Epithelial cell of proximal tubule (primary cell): ENCODE measurements at regions not wholly inside any gene's neighbourhood (a gene's known extent, or its start where the extent isn't known, plus 50 kb on each side); places are given as distances from the start of the nearest gene placed in this dataset.

Source experiments
- DNase-seq: peaks from one replicate; pipeline ENCODE4 v3.0.0-alpha.2; 2011; ENCODE audit warnings: low read depth
- H3K4me3 ChIP-seq: 2 replicates; pipeline ENCODE4 v1.5.1; 2011; ENCODE audit warnings: low read depth, mild to moderate bottlenecking, low read length
- TF ChIP-seq, protein P1 (sequence below): conservative IDR thresholded peaks from 2 replicates; pipeline ENCODE4 v1.5.1; 2012; ENCODE audit warnings: low read depth, mild to moderate bottlenecking, low read length

DNA sequence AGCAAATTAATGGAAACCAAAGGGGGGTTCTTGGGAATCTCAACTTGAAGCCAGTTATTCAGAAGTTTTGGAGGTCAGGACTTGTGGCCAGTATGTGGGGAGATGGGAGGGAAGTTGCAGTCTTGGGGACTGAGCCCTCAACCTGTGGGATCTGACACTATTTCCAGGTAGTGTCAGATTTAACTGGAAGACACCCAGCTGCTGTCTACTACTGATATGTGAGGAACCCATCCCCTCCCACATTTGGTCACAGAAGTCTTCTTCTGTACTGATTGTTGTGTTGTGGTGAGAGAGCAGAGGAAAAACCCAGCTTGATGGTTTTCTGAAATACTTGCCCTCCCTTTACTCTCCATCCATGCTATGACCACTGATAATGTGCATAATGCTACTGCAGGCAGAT is 134.0 kb downstream of the QRSL1 start:
- no peak overlapping the region for H3K4me3 ChIP-seq
- no peak for DNase-seq
- TF ChIP-seq, protein P1, sequence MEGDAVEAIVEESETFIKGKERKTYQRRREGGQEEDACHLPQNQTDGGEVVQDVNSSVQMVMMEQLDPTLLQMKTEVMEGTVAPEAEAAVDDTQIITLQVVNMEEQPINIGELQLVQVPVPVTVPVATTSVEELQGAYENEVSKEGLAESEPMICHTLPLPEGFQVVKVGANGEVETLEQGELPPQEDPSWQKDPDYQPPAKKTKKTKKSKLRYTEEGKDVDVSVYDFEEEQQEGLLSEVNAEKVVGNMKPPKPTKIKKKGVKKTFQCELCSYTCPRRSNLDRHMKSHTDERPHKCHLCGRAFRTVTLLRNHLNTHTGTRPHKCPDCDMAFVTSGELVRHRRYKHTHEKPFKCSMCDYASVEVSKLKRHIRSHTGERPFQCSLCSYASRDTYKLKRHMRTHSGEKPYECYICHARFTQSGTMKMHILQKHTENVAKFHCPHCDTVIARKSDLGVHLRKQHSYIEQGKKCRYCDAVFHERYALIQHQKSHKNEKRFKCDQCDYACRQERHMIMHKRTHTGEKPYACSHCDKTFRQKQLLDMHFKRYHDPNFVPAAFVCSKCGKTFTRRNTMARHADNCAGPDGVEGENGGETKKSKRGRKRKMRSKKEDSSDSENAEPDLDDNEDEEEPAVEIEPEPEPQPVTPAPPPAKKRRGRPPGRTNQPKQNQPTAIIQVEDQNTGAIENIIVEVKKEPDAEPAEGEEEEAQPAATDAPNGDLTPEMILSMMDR = no peak

DNA sequence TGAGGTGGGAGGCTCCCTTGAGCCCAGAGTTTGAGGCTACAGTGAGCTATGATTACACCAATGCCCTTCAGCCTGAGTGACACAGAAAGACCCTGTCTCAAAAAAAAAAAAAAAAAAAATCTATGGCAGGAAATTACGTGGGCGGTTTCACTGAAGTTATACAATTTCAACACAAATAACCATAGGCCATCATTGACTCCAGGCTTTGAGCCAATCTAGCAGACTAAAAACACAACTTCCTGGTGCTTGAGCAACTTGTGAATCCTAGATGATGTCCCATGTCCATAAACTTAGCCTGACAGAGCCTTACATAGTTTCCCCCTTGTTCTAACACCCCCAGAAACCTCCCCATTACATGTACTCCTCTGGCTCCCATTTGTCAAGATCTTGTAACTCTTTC is 131.8 kb downstream of the QRSL1 start:
- DNase-seq = no peak
- TF ChIP-seq, protein P1 = no peak
- no peak overlapping the region for H3K4me3 ChIP-seq

DNA sequence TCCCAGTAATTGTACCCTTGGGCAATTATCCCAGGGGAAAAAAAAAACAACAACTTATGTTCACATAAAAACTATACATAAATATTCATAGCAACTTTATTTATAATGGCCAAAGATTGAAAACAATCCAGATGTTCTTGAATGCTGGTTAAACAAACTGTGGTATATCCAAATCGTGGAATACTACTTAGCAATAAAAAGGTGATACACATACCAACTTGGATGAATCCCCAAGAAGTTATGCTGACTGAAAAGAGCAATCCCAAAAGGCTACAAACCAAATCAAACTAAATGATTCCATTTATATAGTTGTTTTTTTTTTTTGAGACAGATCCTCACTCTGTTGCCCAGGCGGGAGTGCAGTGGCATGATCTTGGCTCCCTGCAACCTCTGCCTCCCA is 129.7 kb downstream of the QRSL1 start:
- no peak for DNase-seq
- no peak overlapping the region for H3K4me3 ChIP-seq
- TF ChIP-seq, protein P1 = no peak

DNA sequence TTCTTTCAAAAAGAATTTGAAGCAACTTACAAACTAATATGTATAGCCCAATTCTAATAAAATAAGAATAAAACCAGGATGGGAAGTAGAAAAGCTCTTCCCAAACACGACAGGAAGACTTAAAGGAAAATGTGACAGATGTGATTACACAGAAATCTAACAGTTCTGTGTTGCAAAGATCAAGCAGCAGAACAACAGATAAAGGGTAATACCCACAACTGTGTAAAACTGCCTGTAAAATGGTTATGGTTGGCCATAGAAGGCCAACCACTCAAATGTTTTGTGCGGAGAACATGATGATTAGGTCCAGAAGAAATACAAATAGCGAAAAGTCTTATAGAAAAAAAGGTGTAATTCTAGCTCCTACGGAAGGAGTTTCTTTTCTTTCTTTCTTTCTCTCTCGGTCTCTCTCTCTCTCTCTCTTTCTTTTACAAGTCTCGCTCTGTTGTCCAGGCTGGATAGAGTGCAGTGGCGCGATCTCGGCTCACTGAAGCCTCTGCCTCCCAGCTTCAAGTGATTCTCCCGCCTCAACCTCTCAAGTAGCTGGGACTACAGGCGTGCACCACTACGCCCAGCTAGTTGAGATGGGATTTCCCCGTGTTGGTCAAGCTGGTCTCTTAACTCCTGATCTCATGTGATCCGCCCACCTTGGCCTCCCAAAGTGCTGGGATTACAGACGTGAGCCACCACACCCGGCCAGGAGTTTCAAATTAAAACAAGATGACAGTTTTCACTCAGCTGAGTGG is 128.5 kb downstream of the QRSL1 start:
- TF ChIP-seq, protein P1 = no peak
- H3K4me3 ChIP-seq = no peak overlapping the region
- no peak for DNase-seq

DNA sequence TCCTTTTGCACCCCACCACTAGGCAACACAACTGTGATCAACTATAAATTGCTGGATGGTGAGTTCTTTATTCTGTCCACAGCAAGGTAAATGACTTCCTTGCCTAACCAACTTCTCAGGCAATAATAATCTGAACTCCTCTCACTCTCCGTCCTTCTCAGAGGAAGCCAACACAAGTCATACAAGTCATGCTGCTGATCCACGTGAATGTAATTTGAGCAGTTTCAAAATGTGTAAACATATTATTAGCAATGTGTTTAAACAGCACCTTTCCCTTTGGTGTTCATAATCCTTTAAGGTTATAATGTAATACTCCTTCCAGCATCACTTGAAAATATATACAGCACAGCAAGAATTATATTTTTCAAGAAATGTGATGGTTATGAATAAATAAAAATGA is 127.9 kb downstream of the QRSL1 start:
- TF ChIP-seq, protein P1 = no peak
- H3K4me3 ChIP-seq = no peak overlapping the region
- no peak for DNase-seq

DNA sequence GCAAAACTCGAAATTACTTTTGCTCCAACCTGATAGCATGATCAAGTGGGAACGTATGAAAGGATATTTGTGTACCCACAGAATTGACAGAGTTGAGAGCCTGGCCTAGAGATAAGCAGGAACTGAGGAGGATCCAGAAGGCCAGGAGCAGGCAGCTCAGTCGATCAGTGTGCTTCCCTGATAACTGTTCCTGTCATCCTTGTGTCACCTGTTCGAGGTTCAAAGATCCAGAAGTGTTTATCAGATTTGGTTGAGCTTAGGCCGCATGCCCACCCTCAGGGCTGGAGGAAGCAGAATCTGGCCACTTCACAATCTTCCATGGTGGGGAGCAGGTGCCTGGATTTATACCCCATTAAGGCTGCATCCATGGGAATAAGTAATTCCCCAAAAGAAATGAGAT is 124.8 kb downstream of the QRSL1 start:
- TF ChIP-seq, protein P1 = no peak
- DNase-seq = no peak
- no peak overlapping the region for H3K4me3 ChIP-seq

DNA sequence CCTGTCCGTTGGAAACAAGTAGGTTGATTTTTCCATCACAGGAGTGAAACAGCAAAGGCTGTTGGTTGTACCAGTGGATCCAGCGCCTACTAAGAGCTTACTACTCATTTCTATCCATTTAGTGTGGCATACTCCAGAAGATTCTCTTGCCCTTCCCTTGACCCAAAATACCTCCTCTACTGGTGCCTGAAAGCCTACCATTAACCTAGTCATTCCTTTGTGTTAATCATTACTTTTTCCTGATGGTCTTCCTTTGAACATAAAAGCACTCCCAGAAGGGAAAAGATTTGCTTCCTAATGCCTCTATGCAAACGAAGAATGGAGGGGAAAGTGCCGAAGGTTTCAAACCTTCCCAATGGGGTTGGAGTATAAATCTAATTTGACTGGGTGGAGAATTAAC is 123.3 kb downstream of the QRSL1 start:
- no peak overlapping the region for H3K4me3 ChIP-seq
- TF ChIP-seq, protein P1 = no peak
- DNase-seq = peak; percentile 83
